IMR-90 (cell line): ENCODE measurements at regions not wholly inside any gene's neighbourhood (a gene's known extent, or its start where the extent isn't known, plus 50 kb on each side); places are given as distances from the start of the nearest gene placed in this dataset.

ENCODE experiments used
- ATAC-seq: fragments of 200-7000 bp; cut with Tn5 transposase; 2 replicates; pipeline ENCODE4 v1.9.1; 2020; ENCODE audit warnings: low read depth, mild to moderate bottlenecking, moderate library complexity
- BruUV-seq: library from RNA; stranded (reverse); fragments of 400-500 nt; replicated peaks from 2 replicates; lab custom pipeline; 2021; lab: Mats Ljungman, UMichigan
- CTCF ChIA-PET: fragments of 300-600 bp; formaldehyde crosslinking; extraction: SDS; loops from one replicate; lab custom pipeline; 2021; ENCODE audit warnings: antibody characterized with exemption; lab: Yijun Ruan, JAX
- POLR2A ChIA-PET: fragments of 300-600 bp; sonication (Branson Sonifier 250); formaldehyde crosslinking; loops from one replicate; lab custom pipeline; 2022; ENCODE audit warnings: antibody characterized with exemption; ENCODE audit not compliant: unreplicated experiment; lab: Charles Lee
- DNase-seq: peaks from one replicate; pipeline ENCODE4 v3.0.0; 2013
- H2AFZ ChIP-seq: replicated peaks from 2 replicates; pipeline ENCODE3; 2013; ENCODE audit warnings: low read length, mild to moderate bottlenecking; ENCODE audit not compliant: poor library complexity
- H2AK5ac ChIP-seq: 2 replicates; pipeline ENCODE4 v1.6.1; 2013; ENCODE audit warnings: low read depth, low read length, inconsistent platforms
- H2AK9ac ChIP-seq: replicated peaks from 2 replicates; pipeline ENCODE3; 2013; ENCODE audit warnings: mild to moderate bottlenecking, low read depth, low read length, moderate library complexity; ENCODE audit not compliant: poor library complexity
- H2BK120ac ChIP-seq: 2 replicates; pipeline ENCODE4 v1.6.1; 2013; ENCODE audit warnings: low read depth, low read length, inconsistent platforms
- H2BK15ac ChIP-seq: 3 replicates; pipeline ENCODE4 v1.6.1; 2013; ENCODE audit warnings: low read depth, low read length, inconsistent platforms
- H2BK20ac ChIP-seq: 2 replicates; pipeline ENCODE4 v1.6.1; 2013; ENCODE audit warnings: low read depth, mild to moderate bottlenecking, inconsistent platforms, low read length, moderate library complexity
- H2BK5ac ChIP-seq: 2 replicates; pipeline ENCODE4 v1.6.1; 2013; ENCODE audit warnings: mild to moderate bottlenecking, low read depth, low read length, inconsistent platforms; ENCODE audit not compliant: poor library complexity, severe bottlenecking
- H3K14ac ChIP-seq: replicated peaks from 2 replicates; pipeline ENCODE4 v1.6.1; 2013; ENCODE audit warnings: low read depth, low read length, inconsistent platforms
- H3K18ac ChIP-seq: 2 replicates; pipeline ENCODE4 v1.6.1; 2013; ENCODE audit warnings: low read depth, low read length, control low read depth
- H3K23ac ChIP-seq: 2 replicates; pipeline ENCODE4 v1.6.1; 2013; ENCODE audit warnings: low read depth, low read length, inconsistent platforms
- H3K27ac ChIP-seq: 2 replicates; pipeline ENCODE4 v1.5.1; 2013; ENCODE audit warnings: mild to moderate bottlenecking, control low read depth, low read length; ENCODE audit not compliant: insufficient read depth
- H3K27me3 ChIP-seq: 2 replicates; pipeline ENCODE4 v1.6.1; 2013; ENCODE audit warnings: low read length; ENCODE audit not compliant: control insufficient read depth, insufficient read depth
- H3K36me3 ChIP-seq: 2 replicates; pipeline ENCODE4 v1.6.1; 2013; ENCODE audit warnings: low read length, mixed read lengths; ENCODE audit not compliant: control insufficient read depth, insufficient read depth
- H3K4ac ChIP-seq: 2 replicates; pipeline ENCODE4 v1.6.1; 2013; ENCODE audit warnings: low read depth, low read length, inconsistent platforms
- H3K4me1 ChIP-seq: 2 replicates; pipeline ENCODE4 v1.6.1; 2013; ENCODE audit warnings: low read length, mixed read lengths; ENCODE audit not compliant: control insufficient read depth, insufficient read depth
- H3K4me2 ChIP-seq: 2 replicates; pipeline ENCODE4 v1.6.1; 2013; ENCODE audit warnings: low read depth, mild to moderate bottlenecking, control low read depth, low read length, moderate library complexity
- H3K4me3 ChIP-seq: 2 replicates; pipeline ENCODE4 v1.5.1; 2013; ENCODE audit warnings: low read depth, mild to moderate bottlenecking, control low read depth, low read length, moderate library complexity; ENCODE audit not compliant: insufficient read depth
- H3K56ac ChIP-seq: 2 replicates; pipeline ENCODE4 v1.6.1; 2013; ENCODE audit warnings: low read length, inconsistent platforms; ENCODE audit not compliant: insufficient read depth; ENCODE audit errors: extremely low read depth
- H3K79me1 ChIP-seq, 2 experiments: 2 replicates each; pipeline ENCODE4 v1.6.1; 2013; ENCODE audit warnings: low read length in 2 of 2, inconsistent platforms in 1 of 2, low read depth in 1 of 2
- H3K9ac ChIP-seq: 2 replicates; pipeline ENCODE4 v1.6.1; 2013; ENCODE audit warnings: low read depth, low read length, control low read depth
- H3K9me1 ChIP-seq: 2 replicates; pipeline ENCODE4 v1.6.1; 2013; ENCODE audit warnings: low read length, inconsistent platforms; ENCODE audit not compliant: insufficient read depth
- H3K9me3 ChIP-seq: 2 replicates; pipeline ENCODE4 v1.6.1; 2013; ENCODE audit warnings: low read length; ENCODE audit not compliant: control insufficient read depth, insufficient read depth
- H4K20me1 ChIP-seq: 2 replicates; pipeline ENCODE4 v1.6.1; 2013; ENCODE audit warnings: low read length, inconsistent platforms; ENCODE audit not compliant: insufficient read depth
- H4K5ac ChIP-seq: 2 replicates; pipeline ENCODE4 v1.6.1; 2013; ENCODE audit warnings: mild to moderate bottlenecking, low read depth, low read length, control low read depth
- H4K8ac ChIP-seq, 2 experiments: 2 replicates each; pipeline ENCODE4 v1.6.1; 2013; ENCODE audit warnings: low read depth in 2 of 2, low read length in 2 of 2, control low read depth in 1 of 2, inconsistent platforms in 1 of 2
- H4K91ac ChIP-seq: 2 replicates; pipeline ENCODE4 v1.6.1; 2013; ENCODE audit warnings: low read depth, low read length, inconsistent platforms; ENCODE audit not compliant: insufficient read depth
- BHLHE40 ChIP-seq: fragments of 150-350 bp; IDR thresholded peaks from 2 replicates; pipeline ENCODE4 v1.6.1; 2016; ENCODE audit warnings: mild to moderate bottlenecking, low read depth, low read length
- MAFK ChIP-seq: IDR thresholded peaks from 2 replicates; pipeline ENCODE4 v1.6.1; 2012; ENCODE audit warnings: low read depth, low read length, improper control_type of control experiment
- SMC3 ChIP-seq: fragments of 150-350 bp; IDR thresholded peaks from 2 replicates; pipeline ENCODE4 v1.6.1; 2016; ENCODE audit warnings: low read depth, mild to moderate bottlenecking, antibody characterized with exemption, low read length, moderate library complexity
- WGBS, 2 experiments: methylation state at CpG; one replicate each; pipeline versions ENCODE4 v1.1.5 to v1.1.7; 2013; ENCODE audit warnings: missing lambda C conversion rate in 2 of 2; ENCODE audit not compliant: insufficient read length in 1 of 2; ENCODE audit errors: extremely low coverage in 2 of 2; 5-methylcytosine and 5-hydroxymethylcytosine counted together
- dilution Hi-C: fragments of 300-500 bp; cut with HindIII; formaldehyde crosslinking; loops from one replicate; pipeline ENCODE4 v1.14.3; 2018; ENCODE audit warnings: low sequenced_read_pairs; ENCODE audit not compliant: unreplicated experiment
- in situ Hi-C: fragments of 300-500 bp; cut with MboI; formaldehyde crosslinking; loops from 3 replicates; pipeline ENCODE4 v1.14.3; 2019; ENCODE audit warnings: low sequenced_read_pairs, inconsistent platforms, mixed read lengths
- intact Hi-C: fragments of 100-400 bp; cut with micrococcal nuclease; formaldehyde crosslinking; loops from 2 replicates; pipeline ENCODE4 v1.10.0; 2022

GRCh38 chr17:77343031-77343800, 202.4 kb downstream of the SEC14L1 start:
- H3K56ac ChIP-seq = no peak overlapping the region
- WGBS, 2 experiments = no CpG with 5 or more reads among the region's 7 CpGs
- H2BK5ac ChIP-seq = no peak overlapping the region
- peaks cover 39 to 69% of the 10 kb centered on the region in 2 experiments for H3K79me1 ChIP-seq
- no peak overlapping the region for H2BK20ac ChIP-seq
- no peak overlapping the region for H2AK5ac ChIP-seq
- dilution Hi-C loops = no loop called here
- CTCF ChIA-PET = no interaction called here
- BruUV-seq = no TSS peak
- in situ Hi-C loops = no loop called here
- H3K4me1 ChIP-seq = peaks cover 3% of the 10 kb centered on the region; the same call in 1 of the 2 replicates
- no peak overlapping the region for H3K4ac ChIP-seq
- intact Hi-C loops = no loop called here
- H4K91ac ChIP-seq = no peak overlapping the region
- H2AK9ac ChIP-seq = no peak overlapping the region
- no peak overlapping the region for H2BK120ac ChIP-seq
- H3K9me1 ChIP-seq = peaks cover 5% of the 10 kb centered on the region; the same call in 1 of the 2 replicates
- 0 out of 2 replicates have a peak overlapping the region, but pooled peaks have one; percentile 6 for H3K14ac ChIP-seq
- no peaks in the 10 kb centered on the region for H3K36me3 ChIP-seq
- H3K4me3 ChIP-seq = no peak overlapping the region
- H4K5ac ChIP-seq = no peak overlapping the region
- peaks cover 5% of the 10 kb centered on the region; the same call in 1 of the 2 replicates for H3K9me3 ChIP-seq
- TF ChIP-seq SMC3 (no peak), BHLHE40 (no peak), MAFK (peak; percentile 47)
- H3K23ac ChIP-seq = no peak overlapping the region
- no peak overlapping the region for H4K8ac ChIP-seq
- H2BK15ac ChIP-seq = no peak overlapping the region
- no peak overlapping the region for H3K27ac ChIP-seq
- H3K18ac ChIP-seq = no peak overlapping the region
- H4K20me1 ChIP-seq = peaks cover 5% of the 10 kb centered on the region; the same call in 1 of the 2 replicates
- ATAC-seq (no peak), DNase-seq (no peak)
- no peaks in the 10 kb centered on the region for H3K27me3 ChIP-seq
- H3K4me2 ChIP-seq = no peak overlapping the region
- POLR2A ChIA-PET = no interaction called here
- H3K9ac ChIP-seq = no peak overlapping the region
- H2AFZ ChIP-seq = no peak overlapping the region
